Stimulated activated CD8-positive, alpha-beta memory T cell treated with anti-CD3 and anti-CD28 coated beads, Interleukin-15, amount 100 ng/mL, for 1 hour (primary cell): ENCODE measurements at regions not wholly inside any gene's neighbourhood (a gene's known extent, or its start where the extent isn't known, plus 50 kb on each side); places are given as distances from the start of the nearest gene placed in this dataset.
"Not testable (repeated sequence)": the region's sequence is repeated elsewhere in the genome, so short reads cannot be mapped to it uniquely, and the experiment has no call there.

Source experiments
- DNase-seq: peaks from one replicate; pipeline ENCODE4 v3.0.0-alpha.2; 2020; ENCODE audit warnings: low read depth

- DNase-seq = no peak
These were observed 314.1 kb downstream of the SV2B start for GRCh38 chr15:91414124-91414523.

DNA sequence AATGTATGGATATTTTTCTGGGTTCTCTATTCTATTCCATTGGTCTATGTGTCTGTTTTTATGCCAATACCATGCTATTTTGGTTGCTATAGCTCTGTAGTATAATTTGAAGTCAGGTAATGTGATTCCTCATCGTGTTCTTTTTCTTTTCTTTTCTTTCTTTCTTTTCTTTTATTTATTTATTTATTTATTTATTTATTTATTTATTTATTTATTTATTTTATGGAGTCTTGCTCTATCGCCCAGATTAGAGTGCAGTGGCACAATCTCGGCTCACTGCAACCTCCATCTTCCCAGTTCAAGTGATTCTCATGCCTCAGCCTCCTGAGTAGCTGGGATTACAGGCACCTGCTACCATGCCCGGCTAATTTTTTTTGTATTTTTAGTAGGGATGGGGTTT is 315.2 kb downstream of the SV2B start:
- DNase-seq = not testable (repeated sequence)

GRCh38 chr15:91420689-91421088 is 320.6 kb downstream of the SV2B start:
- DNase-seq = no peak

- no peak for DNase-seq
These were observed 322.7 kb downstream of the SV2B start for GRCh38 chr15:91422797-91423196.

DNA sequence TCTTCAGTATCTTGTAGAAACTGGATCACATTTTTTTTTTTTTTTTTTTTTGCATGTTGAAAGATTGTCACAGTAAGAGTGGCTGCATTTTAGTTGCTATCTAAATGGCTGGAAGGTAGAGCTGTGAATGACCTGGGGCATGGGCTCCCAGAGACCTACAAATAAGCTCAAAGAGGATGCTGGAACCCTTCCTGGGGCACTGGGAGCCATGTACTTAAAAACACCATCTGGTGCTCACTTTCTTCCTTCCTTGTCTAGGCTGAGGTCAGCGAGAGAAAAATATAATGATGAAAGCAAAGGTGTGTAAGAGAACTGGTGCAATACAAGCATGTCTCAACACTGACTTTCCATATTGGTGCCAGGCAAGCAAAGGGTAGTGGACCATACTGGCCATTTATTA is 323.9 kb downstream of the SV2B start:
- no peak for DNase-seq

- no peak for DNase-seq
These were observed 326.4 kb downstream of the SV2B start for GRCh38 chr15:91426412-91426811.

- DNase-seq = no peak
These were observed 329.9 kb downstream of the SV2B start for GRCh38 chr15:91429973-91430372.

DNA sequence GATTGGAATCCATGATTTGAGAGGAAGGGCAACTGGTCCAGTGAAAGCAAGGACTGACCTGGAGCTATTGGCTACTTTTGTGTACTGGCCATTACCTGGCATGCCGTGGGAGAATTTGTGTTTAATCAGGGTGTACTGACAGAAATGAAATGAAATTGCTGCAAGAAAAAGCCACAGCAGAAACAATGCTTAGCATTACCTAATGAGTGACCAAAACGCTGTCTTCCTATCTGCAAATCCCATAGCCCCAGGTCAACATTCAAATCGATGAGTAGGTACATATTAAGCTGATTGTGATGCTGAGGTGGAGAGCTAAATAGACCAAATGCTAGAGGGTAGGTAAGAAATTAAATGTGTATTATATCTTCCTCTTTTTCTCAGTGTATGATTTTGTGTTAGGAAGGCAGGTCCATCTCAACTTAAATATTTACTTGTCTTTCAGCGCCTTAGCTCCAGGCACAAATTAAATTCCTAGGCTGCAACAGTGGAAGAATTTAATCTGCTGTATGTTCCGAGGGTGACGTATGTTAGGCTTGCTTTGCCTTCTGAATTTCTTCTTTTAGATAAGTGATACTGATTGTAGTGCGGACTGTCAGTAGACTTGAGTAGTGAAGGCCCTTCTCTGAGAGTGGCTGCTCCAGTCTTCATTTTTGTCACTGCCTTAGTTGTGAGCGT is 331.1 kb downstream of the SV2B start:
- DNase-seq = no peak

- no peak for DNase-seq
These were observed 335.1 kb downstream of the SV2B start for GRCh38 chr15:91435113-91435512.

DNA sequence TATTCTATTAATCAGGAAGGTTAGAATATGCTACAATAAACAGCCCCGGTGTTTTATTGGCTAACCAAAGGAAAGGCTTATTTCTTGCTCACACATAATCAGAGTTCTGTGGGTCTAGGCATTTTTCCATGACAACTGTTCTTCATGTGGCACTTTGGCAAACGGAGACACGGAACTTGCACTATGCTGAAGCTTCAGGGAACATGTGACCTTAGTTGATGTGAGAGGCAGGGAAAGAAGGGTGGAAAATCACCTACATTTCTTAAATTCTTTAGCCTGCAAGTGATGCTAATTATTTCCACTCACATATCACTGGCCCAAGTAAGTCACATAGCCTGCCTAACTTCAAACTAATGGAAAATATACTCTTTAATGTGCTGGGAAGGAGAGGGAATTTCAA is 344.6 kb downstream of the SV2B start:
- DNase-seq = no peak

DNA sequence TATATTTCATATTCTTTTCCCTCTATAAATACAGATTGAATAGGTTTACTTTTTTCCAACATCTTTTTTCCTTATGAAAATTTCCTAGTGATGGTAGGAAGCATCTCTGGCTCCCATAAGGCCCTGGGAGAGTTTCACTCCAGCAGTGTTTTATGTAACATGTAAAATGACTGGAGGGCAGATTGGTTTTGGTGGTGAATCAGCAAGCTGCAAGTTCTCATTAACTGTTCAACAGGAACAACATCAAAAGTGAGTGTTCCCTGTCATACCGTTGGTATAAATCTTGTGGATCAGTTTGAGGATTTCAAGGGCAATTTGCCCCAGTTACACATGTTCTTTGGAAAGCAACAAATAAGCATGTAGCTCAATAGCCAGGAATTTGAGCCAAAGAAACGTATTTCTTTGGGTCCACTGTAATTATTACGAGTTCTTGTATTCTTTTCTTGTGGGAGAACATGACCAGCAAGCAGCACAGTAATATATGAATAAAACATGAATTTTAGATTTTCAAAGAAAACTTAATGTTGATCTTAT is 345.7 kb downstream of the SV2B start:
- DNase-seq = no peak

GRCh38 chr15:91447991-91448644 is 348.1 kb downstream of the SV2B start:
- DNase-seq = no peak

DNA sequence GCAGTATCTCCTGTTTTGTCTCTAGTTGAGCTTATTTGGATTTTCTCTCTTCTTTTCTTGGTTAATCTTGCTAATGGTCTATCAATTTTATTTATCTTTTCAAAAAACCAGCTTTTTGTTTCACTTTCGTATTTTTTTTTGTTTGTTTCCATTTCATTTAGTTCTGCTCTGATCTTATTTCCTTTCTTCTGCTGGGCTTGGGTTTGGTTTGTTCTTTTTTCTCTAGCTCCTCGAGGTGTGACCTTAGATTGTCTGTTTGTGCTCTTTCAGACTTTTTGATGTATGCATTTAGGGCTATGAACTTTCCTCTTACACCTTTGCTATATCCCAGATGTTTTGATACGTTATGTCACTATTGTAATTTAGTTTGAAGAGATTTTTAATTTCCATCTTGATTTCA is 353.3 kb downstream of the SV2B start:
- DNase-seq = not testable (repeated sequence)

- no peak for DNase-seq
These were observed 356.2 kb downstream of the SV2B start for GRCh38 chr15:91456251-91456718.

DNA sequence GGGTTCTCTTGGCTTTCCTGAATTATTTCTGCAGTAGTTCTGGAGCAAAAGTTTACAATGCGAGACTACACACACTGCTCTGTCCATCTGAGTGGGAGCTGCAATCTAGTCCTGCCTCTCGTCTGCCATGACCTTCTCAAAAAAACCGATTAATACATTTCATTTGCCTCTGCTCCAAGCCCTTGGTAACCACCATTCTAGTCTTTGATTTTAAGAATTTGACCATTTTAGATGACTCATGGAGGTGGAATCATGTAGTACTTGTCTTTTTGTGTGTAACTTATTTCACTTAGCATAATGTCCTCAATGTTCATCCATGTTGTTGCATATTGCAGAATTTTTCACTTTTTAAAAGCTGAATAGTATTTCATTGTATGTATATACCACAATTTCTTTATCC is 356.9 kb downstream of the SV2B start:
- no peak for DNase-seq

GRCh38 chr15:91461377-91461776 is 361.3 kb downstream of the SV2B start:
- DNase-seq = no peak

DNA sequence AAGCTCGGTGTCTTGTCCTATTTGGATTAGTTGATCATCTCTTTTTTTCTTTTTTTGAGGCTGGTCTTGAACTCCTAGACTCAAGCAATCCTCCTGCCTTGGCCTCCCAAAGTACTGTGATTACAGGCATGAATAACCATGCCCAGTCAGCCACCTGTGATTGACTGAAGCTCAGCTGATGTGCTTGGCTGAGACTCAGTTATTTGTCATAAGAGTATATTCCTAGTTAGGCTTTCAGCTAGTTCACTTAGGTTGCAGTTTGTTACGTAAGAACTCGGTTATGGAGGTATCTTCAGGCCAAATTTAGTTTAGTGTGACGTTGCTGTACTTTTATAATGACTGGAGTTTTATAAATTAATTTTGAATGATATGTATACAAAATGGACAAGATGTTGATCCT is 365.0 kb downstream of the SV2B start:
- DNase-seq = no peak

GRCh38 chr15:91465696-91466095 is 365.6 kb downstream of the SV2B start:
- DNase-seq = no peak

DNA sequence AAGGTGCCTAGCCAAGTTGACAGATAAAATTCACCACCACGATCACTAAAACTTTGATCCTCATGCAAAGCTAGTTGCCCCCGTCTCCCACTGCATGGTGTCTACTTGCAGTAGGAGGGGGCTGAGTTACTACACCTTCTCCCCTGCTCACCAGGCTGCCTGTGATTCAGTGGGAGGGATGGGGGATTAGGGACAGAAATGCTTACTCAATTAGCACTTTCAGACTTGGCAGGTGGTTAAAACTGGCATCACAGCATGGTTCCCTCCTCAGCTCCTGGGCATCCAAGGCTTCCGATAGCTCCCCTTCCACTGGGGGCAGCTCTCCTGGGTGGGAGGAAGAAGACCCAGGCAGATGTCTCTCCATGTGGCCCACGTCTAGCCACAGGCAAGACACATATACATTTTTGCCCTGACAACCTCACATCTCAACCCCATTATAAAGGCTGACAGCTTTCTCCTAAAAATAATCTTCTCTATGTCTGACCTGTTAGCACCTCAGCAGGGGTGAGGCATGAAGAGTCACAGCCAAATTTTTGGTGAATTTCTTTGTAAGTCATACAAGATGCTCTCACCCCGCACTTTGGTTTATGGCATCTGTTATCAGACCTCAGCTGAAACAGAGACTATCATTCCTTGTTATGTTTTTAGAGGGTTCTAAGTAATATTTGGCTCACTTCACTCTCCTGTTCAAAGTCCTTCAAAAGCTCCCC is 369.0 kb downstream of the SV2B start:
- DNase-seq = no peak

GRCh38 chr15:91469632-91470567 is 369.8 kb downstream of the SV2B start:
- peak; percentile 51 for DNase-seq

- DNase-seq = no peak
These were observed 371.4 kb downstream of the SV2B start for GRCh38 chr15:91471468-91471867.

DNA sequence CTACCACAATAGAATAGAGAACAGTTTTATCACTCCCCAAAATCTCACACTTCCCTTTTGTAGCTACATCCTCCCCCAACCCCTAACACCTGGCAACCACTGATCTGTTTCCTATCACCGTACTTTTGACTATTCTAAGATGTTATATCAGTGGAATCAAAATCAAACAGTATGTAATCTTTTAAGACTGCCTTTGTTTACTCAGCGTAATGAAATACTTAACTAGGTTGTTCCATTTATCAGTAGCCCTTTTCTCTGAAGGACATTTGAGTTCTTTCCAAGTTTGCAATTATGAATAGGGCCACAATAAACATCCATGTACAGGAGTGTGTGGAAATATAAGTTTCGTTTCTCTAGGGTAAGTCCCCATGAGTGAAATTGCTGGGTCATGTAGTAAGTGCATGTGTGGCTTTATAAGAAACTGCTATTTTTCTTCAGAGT is 372.3 kb downstream of the SV2B start:
- DNase-seq = no peak
